NOMO-1 treated with dmso at 0.1 percent for 144 hours (cell line): ENCODE measurements at regions not wholly inside any gene's neighbourhood (a gene's known extent, or its start where the extent isn't known, plus 50 kb on each side); places are given as distances from the start of the nearest gene placed in this dataset.

ENCODE experiments used
- DNase-seq: peaks from one replicate; lab custom pipeline; 2025; ENCODE audit not compliant: unreplicated experiment; lab: John Stamatoyannopoulos, UW

DNA sequence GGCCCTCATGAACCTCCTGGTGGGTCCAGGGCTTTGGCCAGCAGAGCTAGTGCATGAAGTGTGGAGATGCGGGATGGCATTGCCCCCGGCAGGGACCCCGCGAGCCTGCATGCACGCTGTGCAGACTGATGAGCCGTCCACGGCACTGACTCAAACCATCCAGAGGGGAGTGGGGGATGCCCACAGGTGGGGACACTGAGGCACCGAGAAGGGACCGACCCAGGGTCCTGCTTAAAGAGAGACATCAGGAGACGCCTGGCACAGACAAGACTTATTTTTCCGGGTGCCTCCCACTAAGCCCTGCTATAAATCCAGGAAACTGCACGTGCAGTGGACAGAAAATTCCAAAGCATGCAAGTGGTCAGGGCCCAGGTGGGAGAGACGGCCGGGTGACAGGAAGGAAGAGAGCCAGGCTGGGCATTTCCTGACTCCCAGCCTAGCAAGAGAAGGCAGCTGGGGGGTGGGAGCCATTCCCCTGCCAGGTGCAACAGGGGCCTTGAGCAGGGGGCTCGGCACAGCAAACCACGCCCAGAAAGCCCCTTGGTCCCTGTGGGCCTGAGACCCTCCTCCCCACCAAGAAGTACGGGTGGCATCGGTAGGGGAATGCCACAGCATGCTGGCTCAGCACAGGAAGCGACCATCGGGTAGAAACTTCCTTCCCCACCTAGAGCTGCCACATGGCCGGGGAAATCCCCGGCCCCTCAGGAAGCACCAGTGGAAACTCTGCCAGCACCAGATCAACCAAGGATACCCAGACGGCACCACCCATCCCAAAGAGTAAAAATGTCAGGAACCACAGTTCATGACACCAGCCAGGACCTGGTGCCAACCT, 91.5 kb downstream of the FOXL3 start:
- DNase-seq = no peak

DNA sequence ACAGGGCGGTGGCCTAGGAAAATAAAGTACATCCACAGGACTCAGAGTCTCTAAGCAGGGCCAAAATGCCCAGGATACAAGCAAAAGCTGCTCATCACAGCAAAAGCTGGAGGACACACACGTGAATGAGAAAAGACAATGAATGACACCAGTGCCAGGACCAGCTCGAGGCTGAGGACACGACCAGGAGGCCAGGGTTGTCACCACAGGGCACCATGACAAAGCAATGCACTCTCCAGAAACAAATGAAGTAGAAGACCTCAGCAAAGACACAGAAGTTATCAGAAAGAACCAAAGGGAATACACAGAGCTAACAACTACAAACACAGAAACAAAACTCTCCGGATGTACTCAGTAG, 92.1 kb downstream of the FOXL3 start:
- DNase-seq = no peak

DNA sequence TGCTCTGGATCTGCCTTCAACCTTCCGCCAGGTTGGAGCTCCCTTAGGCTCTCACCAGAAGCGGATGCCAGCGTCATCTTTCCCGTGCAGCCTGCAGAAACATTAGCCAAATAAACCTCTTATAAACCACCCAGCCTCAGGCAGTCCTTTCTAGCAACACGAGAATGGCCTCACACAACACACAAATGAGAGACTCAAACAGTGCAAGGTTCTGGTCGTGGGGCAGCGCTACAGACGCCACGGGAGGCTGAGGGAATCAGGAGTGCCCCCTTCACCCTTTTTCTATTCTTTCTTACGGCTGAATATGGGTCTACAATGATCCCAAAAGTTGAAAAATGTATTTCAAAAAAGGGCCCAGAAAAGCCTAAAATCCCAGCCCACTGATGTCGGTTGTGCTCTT, 96.4 kb downstream of the FOXL3 start:
- no peak for DNase-seq

DNA sequence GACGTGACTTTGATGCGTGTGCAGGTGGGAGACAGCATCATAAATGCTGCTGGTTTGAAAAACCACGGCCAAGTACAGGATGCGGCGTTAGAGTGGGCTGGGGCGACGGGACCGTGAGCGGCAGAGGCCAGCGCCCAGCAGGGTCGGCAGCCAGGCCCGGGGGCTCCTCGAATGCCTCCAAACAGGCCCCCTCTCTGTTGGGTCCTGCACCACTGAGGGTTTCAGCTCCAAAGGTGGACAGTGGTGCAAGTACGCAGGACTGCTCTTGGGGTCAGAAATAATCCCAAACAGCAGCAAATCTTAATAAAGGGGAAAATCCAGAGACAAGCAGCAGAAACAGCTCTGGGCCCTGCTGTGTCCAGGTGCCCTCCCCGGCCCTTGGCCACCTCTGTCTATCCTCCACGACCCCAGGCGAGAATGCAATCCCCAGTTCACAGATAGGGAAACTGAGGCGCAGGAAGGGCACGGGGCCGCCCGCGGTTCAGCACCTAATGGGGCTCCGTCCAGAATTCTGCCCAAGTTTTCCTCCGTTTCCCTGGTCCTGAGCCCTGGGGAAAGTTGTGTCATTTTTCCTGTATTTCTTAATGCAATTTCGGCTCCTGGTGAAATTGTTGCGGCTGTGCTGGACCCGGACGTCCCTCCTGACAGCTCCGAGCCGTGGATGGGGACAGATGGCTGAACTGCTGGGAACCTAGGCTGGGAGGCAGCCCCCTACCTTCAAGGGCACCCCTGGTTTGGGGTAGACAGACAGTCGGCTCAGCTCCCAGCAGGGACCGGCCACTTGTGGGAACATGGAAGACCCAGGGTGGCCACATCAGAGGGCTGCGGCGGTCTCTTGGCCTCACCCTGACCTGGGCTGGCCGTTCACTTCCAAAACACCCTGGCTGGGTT, 97.4 kb downstream of the FOXL3 start:
- DNase-seq = no peak

DNA sequence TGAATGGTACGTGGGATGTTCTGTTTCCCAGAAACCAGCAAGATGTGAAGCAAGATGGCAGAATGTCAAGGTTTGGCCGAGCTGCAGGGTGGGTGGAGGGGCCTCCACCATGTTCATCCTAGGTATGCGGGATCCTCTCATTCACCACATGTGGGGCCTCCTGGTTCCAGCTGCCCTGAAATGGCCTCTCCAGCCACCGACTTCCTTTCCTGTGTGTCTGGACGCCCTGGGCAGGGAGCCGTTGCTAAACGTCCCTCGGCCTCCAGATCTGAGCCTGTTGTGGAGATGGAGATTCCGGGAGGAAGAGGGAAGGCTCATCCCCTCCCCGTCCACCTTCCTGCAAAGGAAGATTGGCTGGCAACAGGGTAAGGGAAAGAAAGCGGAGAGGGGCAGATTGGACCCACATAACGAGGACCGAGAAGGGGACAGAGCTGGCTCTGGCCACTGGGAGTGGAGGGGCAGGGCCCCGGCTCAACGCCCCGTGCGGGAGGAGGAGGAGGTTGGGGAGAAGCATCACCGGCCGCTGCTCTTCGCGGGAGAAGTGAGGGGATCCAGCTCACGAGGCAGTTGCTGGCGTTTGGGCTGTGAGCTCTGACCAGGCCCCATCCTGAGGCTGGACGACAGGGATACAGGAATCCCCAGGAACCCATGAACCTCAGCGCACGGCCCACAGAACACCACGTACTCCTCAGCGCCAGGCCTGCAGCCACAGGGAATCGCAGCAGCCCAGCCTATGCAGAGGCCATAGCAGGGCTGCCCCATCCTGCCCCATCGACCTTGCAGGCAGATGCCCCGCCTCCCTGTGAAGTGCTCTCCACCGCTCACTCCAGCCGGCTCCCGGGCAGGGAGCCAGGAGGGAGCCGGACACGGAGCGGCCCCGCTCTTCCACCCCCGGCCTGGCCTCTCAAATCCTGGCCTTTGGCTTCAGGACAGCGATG, 98.3 kb downstream of the FOXL3 start:
- DNase-seq = no peak

DNA sequence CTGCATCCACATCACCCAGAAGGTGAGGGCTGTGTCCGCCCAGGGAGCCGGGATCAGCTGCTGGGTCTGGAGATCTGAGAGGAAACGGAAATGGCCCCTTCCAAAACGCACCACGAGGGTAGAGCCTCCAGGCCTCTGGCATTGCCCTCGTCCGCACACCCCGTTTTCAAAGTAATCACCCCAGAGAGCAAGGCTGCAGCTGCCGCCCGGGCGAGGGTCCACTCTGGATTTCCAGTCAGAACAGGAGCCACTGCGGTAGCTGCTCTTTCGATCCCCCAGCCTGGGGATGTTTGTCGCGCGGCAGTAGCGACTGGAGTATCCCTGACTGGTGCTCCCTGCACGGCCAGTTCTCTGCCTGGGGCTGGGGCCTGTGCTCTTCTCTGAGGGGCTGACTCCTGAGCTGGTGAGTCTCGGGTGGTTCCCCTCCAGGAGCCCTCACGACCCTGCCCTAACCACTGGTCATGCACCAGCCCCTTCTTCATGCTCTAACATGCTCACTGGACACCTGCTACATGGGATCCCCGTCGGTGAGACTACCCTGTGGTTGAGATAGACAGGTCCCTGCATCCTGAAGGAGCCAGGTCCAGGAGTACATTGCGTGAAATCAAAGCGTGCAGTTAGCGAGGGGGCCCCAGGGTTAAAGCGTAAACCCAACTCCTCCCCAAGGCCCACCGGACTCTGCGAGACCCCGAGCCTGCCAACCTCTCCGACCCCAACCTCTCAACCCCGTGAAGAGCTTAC, 99.2 kb downstream of the FOXL3 start:
- no peak for DNase-seq

DNA sequence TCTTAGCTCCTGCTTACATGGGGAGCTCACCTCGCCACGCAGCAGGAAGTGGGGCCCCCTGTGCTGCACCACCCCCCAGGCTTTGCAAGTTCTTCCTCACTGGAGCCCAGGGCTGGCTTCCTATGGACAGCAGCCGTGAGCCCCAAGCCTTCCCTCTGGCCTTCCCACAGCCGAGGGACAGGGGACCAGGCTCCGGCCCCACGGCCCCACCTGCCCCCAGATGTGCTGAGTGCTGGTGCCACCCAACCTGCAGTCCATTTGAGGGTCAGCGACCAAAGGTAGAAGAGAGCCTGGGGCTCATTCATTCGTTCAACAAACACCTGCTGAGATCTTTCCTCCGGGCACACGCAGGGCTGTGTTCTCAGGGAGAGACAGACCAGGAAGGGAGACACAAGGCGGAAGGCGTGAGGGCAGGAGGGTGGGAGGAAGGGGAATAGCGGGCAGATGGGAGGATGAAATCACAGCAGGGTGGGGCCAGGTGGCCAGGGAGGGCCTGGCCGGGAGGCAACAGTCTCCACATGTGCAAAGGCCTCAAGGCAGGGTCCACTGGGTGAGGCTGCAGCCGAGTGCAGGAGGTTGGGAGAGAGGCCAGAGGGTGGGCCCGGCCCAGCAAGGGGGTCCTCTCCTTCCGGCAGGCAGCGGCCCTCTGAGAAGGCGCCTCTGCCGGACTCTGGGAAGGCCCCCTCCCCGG, 100.1 kb downstream of the FOXL3 start:
- no peak for DNase-seq

DNA sequence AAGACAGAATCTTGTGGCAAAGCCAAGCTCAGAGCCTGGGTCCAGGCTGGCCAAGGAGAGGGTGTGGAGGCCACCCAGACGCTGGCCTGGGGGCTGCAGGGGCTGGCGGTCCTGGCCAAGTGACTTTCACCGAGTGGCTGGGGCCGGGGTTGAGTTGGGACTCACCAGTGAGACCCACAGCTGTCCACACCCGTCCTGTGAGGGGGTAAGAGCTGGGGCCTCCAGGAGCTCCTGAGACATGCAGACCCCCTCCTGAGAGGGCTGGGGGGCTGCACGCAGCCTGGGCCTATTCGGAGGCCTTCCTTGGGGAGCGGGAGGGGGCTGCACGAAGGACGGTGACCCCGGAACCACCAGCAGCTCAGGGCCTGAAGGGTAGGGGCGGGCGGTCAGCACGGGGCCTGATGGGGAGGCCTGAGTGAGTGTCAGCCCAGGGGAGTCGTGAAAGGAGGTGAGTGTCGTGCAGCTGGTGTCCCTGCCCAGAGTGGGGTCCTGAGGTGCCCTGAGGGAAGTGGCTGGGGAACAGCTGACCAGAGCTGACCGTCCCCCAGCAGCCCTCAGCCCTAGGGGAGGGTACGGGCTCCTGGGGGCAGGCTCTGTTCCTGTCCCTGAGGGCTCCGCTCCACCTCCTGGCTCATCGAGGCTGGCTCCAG, 100.9 kb downstream of the FOXL3 start:
- no peak for DNase-seq

DNA sequence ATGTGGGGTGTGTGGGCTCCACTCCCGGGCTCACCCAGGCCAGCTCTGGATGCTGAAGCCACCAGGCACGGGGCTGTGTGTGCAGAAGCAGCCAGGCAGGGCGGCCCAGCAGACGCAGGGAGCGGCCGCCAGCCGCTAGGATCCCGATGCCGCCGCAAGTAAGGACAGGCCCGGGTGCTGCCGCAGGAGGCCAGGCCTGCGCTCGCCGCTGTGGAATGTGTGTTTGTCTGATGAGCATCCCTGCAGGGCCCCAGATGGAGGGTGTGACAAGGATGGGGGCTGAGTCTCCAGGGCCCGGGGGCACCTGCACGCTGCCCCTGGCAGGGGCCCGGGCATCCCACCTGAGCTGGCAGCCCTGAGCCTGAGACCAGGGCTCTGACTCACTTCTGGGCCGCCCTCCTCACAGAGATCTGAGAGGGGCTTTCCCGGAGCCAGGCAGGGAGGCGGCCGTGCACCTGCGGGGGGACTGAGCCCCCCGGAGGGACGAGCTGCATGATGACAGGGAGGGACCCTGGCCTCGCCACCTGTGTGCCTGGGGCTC, 101.5 kb downstream of the FOXL3 start:
- no peak for DNase-seq

DNA sequence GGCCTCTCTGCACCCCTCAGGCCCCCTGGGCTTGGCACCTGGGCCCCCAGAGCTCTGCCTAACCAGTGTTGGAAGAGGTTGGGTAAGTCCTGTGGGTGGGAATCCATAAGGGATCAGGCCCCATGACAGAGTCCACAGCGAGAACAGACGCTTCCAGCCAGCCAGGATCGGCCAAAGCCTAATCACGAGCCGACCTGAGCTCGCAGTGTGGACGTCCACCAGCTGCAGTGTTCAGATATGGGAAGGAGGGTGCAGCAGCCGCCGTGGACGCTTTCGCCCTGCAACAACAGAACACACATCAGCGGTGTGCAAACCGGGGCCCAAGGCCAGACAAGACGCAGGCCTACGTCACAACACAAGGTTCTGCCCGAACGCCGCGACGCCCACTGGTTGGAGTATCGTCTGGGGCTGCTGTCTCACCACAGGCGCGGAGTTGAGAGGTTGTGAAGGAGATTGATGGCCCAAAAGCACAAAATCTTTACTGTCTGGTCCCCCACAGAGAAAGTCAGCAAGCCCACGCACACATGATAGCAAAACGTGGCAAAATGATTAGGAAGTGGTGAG, 102.1 kb downstream of the FOXL3 start:
- DNase-seq = no peak

DNA sequence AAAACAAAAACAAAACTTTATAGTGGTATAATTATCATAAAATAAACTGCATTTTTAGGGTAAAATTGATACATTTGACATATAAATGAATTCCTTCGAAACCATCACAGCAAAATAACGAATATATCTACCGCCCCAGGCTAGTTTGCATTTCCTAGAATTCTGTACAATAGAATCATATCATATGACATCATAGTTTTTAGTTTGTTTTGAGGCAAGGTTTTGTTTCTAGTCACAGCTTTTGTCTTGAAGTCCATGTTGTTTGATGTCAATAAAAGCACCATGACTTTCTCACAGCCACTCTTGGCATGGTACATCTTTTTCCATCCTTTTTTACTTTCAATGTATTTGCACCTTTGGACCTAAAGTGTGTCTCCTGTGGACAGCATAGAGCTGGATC, 102.9 kb downstream of the FOXL3 start:
- no peak for DNase-seq

DNA sequence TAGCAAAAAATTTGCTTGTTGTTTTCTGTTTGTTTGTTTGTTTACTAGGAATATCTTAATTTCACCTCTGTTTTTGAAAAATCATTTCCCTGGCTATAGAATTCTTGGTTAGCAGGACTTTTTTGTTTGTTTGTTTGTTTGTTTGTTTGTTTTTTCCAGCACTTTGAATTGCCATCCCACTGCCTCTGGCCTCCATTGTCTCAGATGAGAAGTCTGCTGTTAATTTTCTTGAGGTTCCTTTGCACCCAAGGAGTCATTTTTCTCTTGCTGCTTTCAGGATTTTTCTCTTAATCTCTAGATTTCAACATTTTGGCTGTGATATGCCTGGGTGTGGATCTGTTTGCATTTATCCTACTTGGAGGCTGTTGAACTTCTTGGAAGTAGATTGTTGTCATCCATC, 105.7 kb downstream of the FOXL3 start:
- no peak for DNase-seq

DNA sequence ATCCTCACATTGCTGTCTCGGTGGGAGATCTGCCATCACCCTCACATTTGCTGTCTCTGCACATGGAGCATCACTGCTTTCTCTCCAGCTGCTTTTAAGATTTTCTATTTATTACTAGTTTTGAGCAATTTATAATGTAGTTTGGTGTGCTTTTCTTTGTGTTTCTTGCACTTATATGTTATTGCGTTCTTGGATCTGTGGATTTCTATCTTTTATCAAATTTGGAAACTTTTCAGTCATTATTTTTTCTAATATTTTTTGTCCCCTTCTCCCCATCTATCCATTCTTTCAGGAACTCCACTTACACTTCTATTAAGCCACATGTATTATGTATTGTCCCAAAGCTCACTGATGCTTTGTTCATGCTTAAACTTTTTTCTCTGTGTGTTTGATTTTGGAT, 108.9 kb downstream of the FOXL3 start:
- DNase-seq = no peak

DNA sequence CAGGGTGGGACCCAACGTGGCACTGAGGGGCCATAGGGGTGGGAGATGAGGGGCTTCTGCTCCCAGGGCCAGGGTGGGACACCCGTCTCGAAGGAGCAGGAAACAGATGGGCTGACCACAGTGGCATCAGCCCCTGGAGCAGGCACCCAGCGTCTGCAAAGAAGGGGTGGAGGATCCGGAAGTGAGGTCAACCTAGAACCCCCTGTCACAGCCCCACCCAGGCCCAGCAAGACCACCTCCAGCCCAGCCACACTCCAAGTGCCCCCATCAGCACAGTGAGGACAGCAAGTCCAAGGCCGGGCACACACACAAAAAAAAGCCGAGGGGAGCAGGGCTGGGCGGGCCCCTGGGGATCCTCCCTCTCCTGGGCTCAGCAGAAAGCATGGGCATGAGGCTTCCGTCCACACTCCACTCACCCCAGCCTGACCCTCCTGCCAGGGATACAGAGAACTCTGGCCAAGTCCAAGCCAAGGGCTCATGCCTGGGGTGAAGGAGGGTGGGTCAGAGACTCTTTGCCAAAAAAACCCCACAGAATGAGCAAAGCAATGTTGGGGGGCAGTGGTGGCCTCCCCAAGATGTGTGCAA, 111.0 kb downstream of the FOXL3 start:
- no peak for DNase-seq

DNA sequence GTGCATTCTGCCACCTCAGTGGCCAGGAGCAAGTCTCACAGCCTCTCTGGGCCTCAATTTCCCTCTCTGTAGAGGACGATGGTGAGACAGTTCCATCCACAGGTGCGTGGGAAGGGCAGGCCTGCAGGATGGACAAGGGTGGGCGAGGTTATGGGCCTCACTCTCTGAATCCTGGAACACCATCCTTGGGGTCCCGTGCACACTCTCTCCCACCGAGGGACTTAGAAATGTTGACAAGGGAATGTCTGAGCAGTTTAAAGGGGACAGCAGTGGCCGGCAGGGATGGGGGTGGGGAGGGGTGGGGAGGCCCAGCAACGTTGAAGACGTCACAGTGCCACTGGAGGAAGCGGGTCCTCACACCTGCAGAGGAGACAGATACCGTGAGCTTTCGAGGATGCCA, 111.5 kb downstream of the FOXL3 start:
- DNase-seq = no peak

DNA sequence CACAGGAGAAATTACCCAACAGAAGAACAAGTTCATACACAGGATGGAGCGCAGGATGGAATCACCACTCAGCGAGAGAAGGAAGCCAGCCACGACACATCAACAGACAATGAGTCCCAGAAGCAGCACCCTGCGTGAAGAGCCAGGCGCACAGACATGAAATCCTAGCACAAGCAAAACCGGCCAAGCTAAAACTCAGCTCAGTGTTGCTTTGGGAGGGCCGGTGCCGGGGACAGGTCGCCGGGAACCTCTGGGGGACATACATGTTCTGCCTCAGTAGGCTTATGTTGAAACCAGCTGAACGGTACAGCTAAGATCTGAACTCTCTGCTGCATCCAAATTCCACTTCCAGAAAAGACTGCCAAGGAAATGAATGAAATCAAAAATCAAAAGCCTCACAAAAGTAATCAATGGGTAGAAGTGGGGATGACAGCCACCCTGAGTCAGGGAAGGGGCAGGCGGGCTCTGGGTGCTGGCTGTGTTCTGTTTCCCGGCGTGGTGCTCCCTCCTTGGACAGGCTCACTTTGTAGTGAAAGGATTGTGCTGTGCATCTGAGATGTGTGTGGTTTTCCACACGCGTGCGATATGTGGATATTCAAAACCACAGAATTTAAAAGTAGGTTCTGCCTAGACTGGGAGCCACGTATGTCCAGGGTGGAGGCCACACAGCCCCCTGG, 114.7 kb downstream of the PDGFA start:
- DNase-seq = no peak

DNA sequence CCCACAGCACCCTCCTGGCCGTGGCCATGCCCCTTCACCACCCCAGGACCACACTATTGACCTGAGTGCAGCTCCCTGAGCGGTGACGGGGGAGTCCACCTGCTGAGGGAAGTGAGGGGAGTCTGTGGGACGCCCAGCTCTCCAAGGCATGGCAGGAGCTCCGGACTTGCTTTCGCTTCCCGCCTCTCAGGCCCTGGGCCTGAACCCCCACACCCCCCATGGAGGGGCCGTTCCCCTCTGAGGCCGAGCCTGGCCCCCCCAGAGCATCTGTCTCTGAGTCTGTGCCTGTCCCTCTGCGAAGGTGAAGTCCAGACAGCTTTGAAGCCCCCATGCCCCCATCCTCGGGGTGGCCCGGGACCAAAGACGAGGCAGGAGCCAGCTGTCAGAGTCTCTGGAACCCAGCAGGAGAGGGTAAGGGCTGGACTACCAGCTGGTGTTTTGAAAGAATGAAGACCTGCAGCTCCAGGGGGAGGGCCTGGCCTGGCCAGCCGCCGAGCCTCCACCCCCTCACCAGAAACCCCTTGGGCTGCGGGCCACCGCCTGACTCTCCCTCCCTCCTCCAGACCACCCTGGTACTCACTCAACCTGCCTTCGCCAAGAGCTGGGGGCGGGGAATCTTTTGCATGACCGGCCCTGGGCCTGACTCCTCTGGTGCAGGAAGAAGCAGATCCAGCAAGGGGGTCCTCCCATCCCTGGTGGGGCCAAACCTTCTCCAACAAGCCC, 114.0 kb downstream of the PDGFA start:
- no peak for DNase-seq
